Stimulated activated CD4-positive, alpha-beta T cell treated with anti-CD3 and anti-CD28 coated beads, Interleukin-1b, Interleukin-23, amount 100 ng/mL, for 48 hours (primary cell): ENCODE measurements at regions not wholly inside any gene's neighbourhood (a gene's known extent, or its start where the extent isn't known, plus 50 kb on each side); places are given as distances from the start of the nearest gene placed in this dataset.
"Not testable (repeated sequence)": the region's sequence is repeated elsewhere in the genome, so short reads cannot be mapped to it uniquely, and the experiment has no call there.

Source experiments
- DNase-seq: peaks from one replicate; pipeline ENCODE4 v3.0.0-alpha.2; 2020

GRCh38 chr3:106029954-106030626 is 161.3 kb upstream of the CBLB start:
- no peak for DNase-seq

- no peak for DNase-seq
These were observed 161.8 kb upstream of the CBLB start for GRCh38 chr3:106030627-106030963.

GRCh38 chr3:106032479-106032878 is 163.7 kb upstream of the CBLB start:
- DNase-seq = no peak

- DNase-seq = no peak
These were observed 164.8 kb upstream of the CBLB start for GRCh38 chr3:106033654-106034053.

- DNase-seq = no peak
These were observed 165.5 kb upstream of the CBLB start for GRCh38 chr3:106034313-106034712.

- DNase-seq = no peak
These were observed 166.8 kb upstream of the CBLB start for GRCh38 chr3:106035619-106036018.

- no peak for DNase-seq
These were observed 167.9 kb upstream of the CBLB start for GRCh38 chr3:106036696-106037095.

- DNase-seq = no peak
These were observed 178.4 kb upstream of the CBLB start for GRCh38 chr3:106047221-106047620.

- no peak for DNase-seq
These were observed 180.2 kb upstream of the CBLB start for GRCh38 chr3:106048946-106049481.

- DNase-seq = no peak
These were observed 181.0 kb upstream of the CBLB start for GRCh38 chr3:106049821-106050220.

GRCh38 chr3:106056931-106057330 is 188.1 kb upstream of the CBLB start:
- DNase-seq = no peak

GRCh38 chr3:106058475-106058874 is 189.7 kb upstream of the CBLB start:
- DNase-seq = no peak

GRCh38 chr3:106059953-106060517 is 191.2 kb upstream of the CBLB start:
- DNase-seq = no peak

- no peak for DNase-seq
These were observed 195.1 kb upstream of the CBLB start for GRCh38 chr3:106063909-106064308.

GRCh38 chr3:106065831-106066230 is 197.0 kb upstream of the CBLB start:
- DNase-seq = no peak

- DNase-seq = no peak
These were observed 198.9 kb upstream of the CBLB start for GRCh38 chr3:106067711-106068110.

GRCh38 chr3:106068381-106068780 is 199.6 kb upstream of the CBLB start:
- DNase-seq = no peak

- no peak for DNase-seq
These were observed 200.0 kb upstream of the CBLB start for GRCh38 chr3:106068795-106069194.

GRCh38 chr3:106070187-106070586 is 201.4 kb upstream of the CBLB start:
- no peak for DNase-seq

GRCh38 chr3:106071306-106071705 is 202.5 kb upstream of the CBLB start:
- no peak for DNase-seq

GRCh38 chr3:106072596-106072995 is 203.8 kb upstream of the CBLB start:
- DNase-seq = not testable (repeated sequence)

GRCh38 chr3:106073806-106074205 is 205.0 kb upstream of the CBLB start:
- DNase-seq = not testable (repeated sequence)

GRCh38 chr3:106075731-106076130 is 206.9 kb upstream of the CBLB start:
- not testable (repeated sequence) for DNase-seq

GRCh38 chr3:106078635-106079034 is 209.8 kb upstream of the CBLB start:
- DNase-seq = no peak

- DNase-seq = no peak
These were observed 213.8 kb upstream of the CBLB start for GRCh38 chr3:106082616-106083015.
